HTR-8/SVneo (cell line): ENCODE measurements at regions not wholly inside any gene's neighbourhood (a gene's known extent, or its start where the extent isn't known, plus 50 kb on each side); places are given as distances from the start of the nearest gene placed in this dataset.

Experiments
- DNase-seq: peaks from one replicate; pipeline ENCODE4 v3.0.0; 2011; ENCODE audit warnings: low spot score, mixed read lengths; ENCODE audit not compliant: insufficient read length
- FAIRE-seq: peaks from 2 replicates; lab custom pipeline; 2011; peaks lifted over from hg19 to GRCh38; lab: Jason Lieb, UNC

GRCh38 chr5:68467208-68467607 is 251.7 kb downstream of the PIK3R1 start:
- FAIRE-seq: no peak
- DNase-seq: no peak

- FAIRE-seq: no peak
- no peak for DNase-seq
Measured at GRCh38 chr5:68467794-68468193, 252.2 kb downstream of the PIK3R1 start.

DNA sequence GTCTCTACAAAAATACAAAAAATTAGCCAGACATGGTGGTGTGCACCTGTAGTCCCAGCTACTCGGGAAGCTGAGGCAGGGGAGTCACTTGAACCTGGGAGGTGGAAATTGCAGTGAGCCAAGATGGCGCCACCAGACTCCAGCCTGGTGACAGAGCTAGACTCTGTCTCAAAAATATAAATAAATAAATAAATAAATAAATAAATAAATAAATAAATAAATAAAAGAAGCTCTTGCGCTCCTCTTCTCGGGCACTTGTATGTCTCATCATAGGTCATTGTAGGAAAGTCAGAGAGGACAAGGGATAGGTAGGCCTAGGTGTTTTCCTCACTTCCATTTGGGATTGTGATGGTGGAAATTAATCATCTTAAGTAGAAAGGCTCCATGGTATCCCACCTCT is 252.8 kb downstream of the PIK3R1 start:
- no peak for FAIRE-seq
- no peak for DNase-seq

GRCh38 chr5:68475476-68475983 is 260.0 kb downstream of the PIK3R1 start:
- no peak for DNase-seq
- no peak for FAIRE-seq

- DNase-seq (no peak), FAIRE-seq (no peak)
Measured at GRCh38 chr5:68476854-68477253, 261.3 kb downstream of the PIK3R1 start.

DNA sequence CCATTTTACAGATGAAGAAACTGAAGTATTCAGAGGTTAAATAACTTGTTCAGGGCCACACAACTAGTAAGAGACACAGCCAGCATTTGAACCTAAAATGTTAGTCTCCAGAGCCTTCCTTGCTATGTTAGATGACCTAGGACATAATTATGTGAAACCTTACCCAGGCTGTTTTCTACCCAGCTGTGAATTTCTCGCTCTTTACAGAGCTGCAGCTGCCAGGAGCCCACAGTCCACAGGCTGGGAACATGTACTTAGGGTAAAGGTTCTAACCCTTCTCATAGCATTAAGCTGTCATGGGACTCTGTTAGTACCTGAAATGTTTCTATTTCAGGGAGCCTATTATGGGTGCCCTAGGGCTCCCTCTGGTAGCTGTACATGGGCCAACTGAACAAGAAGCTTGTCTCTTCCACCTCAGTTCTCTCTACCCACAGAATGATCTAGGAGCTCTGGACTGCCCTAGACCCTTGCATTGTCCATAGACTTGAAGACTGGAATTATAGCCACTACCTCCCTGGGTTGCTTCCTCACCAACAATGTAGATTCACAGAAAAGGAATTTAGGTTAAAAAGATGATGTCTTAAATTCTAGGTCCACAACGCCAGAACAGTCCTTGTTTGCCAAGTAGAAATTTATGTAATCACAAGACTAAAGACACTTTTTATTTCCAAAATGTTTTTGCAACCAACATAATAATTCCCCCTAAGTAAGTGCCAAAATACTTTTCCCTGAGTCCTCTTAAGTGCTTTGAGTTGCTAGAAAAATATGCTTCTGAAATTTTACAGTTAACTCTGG is 262.9 kb downstream of the PIK3R1 start:
- FAIRE-seq (no peak), DNase-seq (no peak)

DNA sequence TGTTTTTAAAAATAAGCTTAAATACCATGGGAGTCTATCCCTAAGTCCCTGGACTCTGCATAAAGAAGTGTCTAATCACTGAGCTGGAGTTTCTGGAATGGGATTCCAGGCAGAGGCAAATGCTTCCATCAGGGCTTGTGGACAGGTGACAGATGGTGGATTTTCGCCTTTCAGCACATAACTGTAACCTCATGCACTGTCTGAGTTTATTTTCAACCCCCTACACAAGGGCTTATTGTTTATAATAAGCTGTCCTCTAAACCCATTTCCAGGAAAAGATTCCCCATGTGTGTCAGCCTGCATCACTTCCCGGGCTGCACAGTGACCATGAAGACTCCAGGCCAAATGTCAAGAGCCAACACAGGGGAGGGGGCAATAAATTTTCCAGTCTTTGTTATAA is 264.0 kb downstream of the PIK3R1 start:
- DNase-seq (no peak), FAIRE-seq (no peak)

DNA sequence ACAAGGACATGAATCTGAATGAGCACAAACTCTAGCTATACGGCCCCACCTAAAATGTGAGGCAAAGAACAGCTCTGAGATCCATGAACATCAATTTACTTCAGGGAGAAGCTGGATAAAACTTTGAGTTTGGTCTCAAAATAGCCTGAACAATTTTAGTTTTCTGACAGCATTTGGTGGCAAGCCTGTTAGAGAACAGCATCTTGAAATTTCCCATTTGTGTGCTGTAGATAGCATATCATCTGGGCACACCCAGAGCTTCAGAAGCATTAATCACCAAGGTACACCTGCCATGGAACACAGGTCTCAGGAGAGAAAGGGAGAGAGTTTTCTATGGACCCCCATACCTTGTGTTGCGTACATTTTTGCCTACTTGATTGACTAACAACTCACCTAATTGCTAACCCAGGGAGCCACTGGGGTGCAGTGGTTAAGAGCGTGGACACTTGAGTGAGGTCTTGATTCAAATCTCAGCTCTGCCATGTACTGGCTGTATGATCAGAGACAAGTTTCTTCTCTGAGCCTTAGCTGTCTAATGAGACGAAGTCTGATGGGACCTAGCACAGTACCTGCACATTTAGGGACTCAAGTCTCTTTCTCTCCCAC is 264.9 kb downstream of the PIK3R1 start:
- DNase-seq (no peak), FAIRE-seq (no peak)

DNA sequence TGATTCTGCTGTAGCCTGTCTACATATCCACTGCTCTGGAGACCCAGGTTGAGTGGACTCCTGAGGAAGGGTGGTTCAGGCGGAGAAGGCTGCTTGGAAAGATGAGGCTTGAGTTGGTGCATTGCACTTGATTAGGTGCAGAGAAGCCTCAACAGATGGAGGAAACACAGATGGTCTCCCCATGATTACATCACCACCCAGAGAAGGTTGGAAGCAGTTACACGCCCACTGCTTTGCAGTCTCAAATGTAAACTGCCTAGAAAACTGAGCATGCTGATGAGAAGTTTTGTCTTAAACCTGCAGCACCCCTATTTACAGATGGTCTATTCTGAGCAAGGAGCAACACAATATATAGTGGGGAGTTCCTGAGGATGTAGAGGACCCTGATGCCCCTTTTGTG is 266.6 kb downstream of the PIK3R1 start:
- DNase-seq (no peak), FAIRE-seq (no peak)

DNA sequence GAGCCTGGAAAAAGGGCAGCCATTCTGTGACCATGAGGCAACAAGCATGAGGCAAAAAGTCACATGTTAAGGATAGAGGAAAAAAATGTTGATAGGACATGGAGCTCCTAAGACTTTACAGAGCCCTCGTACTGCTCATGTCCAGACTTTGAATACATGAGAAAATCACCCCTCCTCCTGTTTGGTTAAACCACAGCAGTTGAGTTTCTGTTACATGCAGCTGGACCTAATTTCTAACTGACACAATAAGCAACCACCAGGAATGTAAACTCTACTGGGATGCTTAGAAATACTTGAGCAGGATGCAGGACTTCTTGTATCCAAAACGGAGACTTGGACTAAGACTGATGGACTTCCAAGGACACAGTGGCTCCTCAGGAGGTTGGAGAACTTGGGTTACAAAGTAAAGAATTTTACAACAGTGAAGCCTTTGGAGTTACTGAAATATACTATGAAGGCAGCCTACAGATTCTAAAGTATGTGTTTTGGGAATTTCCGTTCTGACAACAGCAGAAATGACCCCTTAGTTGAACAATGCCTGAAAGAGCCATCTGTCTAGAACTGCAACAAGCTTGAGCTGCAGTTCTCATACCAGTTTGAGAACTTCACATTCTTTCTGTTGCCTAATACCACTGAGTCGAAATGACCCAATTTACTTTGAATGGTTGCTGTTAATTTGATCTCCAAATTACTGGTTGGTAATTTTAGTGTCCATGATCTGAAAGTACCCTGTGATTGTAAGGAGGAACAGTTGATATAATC is 268.9 kb downstream of the PIK3R1 start:
- no peak for FAIRE-seq
- DNase-seq: no peak

- DNase-seq: no peak
- FAIRE-seq: no peak
Measured at GRCh38 chr5:68489556-68489955, 274.0 kb downstream of the PIK3R1 start.

DNA sequence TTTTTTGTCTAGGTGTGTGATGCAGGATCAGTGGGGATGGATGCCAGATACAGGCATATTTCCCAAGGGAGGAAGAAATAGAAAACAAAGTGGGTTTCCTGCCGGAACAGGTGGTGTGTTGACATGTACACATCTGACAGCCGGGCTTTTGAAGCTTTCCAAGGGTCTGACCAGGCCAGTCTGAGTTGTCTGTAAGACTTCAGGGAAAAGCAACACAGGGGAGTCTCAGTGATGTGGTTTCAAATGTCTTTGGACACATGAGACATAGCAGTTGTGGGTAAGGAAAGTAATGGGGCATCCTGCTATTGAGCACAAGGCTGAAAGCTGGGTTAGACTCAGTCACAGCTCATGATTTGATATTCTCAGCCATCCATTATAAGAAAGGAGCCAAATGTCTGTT is 274.9 kb downstream of the PIK3R1 start:
- DNase-seq (no peak), FAIRE-seq (no peak)

- DNase-seq (no peak), FAIRE-seq (no peak)
Measured at GRCh38 chr5:68494771-68495170, 279.2 kb downstream of the PIK3R1 start.

DNA sequence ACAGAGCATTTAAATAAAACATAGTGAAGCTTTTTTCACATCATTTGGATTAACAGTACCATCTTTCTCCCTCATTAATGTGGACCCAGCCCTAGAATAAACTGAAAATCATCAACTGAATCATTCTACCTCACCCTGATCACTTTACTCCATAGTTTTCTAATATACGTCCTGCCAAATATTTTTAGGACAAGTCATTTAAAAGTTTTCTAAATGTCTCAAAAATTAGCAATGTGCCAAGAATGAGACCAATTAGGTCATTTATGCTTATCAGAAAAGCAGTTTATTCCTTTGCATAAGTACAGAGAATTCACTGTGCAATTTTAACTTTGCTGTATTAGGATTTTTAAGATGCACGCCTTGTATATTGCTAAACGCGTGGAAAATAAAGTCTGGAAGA is 284.4 kb downstream of the PIK3R1 start:
- DNase-seq (no peak), FAIRE-seq (no peak)

- DNase-seq (no peak), FAIRE-seq (no peak)
Measured at GRCh38 chr5:68500813-68501212, 285.3 kb downstream of the PIK3R1 start.

DNA sequence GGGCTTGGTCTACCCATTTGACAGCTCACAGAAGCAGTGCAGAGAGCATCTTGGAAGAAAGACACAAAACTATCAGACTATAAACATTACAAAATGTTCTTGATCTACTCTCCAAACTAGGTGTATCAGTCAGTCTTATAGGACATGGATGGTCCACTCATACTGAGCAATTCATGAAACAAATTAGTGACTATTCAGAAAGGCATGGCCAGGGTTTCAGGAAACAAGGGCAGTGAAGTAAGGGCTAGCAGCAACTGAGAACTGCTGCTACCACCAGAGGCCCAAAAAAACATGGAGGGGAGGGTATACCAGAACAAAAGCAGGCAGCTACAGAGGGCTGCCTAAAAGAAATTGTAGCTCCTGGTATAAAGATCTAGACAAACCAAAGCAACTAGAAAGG is 287.0 kb downstream of the PIK3R1 start:
- no peak for DNase-seq
- FAIRE-seq: no peak

GRCh38 chr5:68504306-68504705 is 288.8 kb downstream of the PIK3R1 start:
- FAIRE-seq: no peak
- DNase-seq: no peak

GRCh38 chr5:68505917-68506860 is 290.6 kb downstream of the PIK3R1 start:
- DNase-seq (no peak), FAIRE-seq (no peak)

GRCh38 chr5:68515514-68515913 is 300.0 kb downstream of the PIK3R1 start:
- no peak for FAIRE-seq
- no peak for DNase-seq

- FAIRE-seq (no peak), DNase-seq (no peak)
Measured at GRCh38 chr5:68518286-68518685, 302.7 kb downstream of the PIK3R1 start.
